SK-N-MC (cell line): ENCODE measurements at regions not wholly inside any gene's neighbourhood (a gene's known extent, or its start where the extent isn't known, plus 50 kb on each side); places are given as distances from the start of the nearest gene placed in this dataset.
A peak's percentile ranks its signal among the peaks of the same experiment; 100 is the strongest.
"Not testable (repeated sequence)": the region's sequence is repeated elsewhere in the genome, so short reads cannot be mapped to it uniquely, and the experiment has no call there.

ENCODE experiments used
- DNase-seq: peaks from one replicate; pipeline ENCODE4 v3.0.0-alpha.2; 2011; ENCODE audit warnings: low read depth, low spot score
- H3K27ac ChIP-seq: fragments of 200-600 bp; sonication (generic); 2 replicates; pipeline ENCODE4 v1.5.1; 2016; ENCODE audit warnings: mixed run types
- H3K36me3 ChIP-seq: fragments of 200-600 bp; sonication (generic); 2 replicates; pipeline ENCODE4 v1.6.1; 2017; ENCODE audit warnings: antibody characterized with exemption, low read length, mixed read lengths; ENCODE audit not compliant: insufficient read depth
- H3K4me3 ChIP-seq: fragments of 200-600 bp; sonication (generic); 2 replicates; pipeline ENCODE4 v1.5.1; 2016
- H3K9ac ChIP-seq: fragments of 200-600 bp; sonication (generic); 2 replicates; pipeline ENCODE4 v1.8.0; 2017; ENCODE audit warnings: mixed run types, mixed read lengths; ENCODE audit not compliant: insufficient read length
- H3K9me3 ChIP-seq: fragments of 200-600 bp; sonication (generic); 2 replicates; pipeline ENCODE4 v1.6.1; 2017; ENCODE audit warnings: low read depth, mild to moderate bottlenecking, antibody characterized with exemption, low read length, moderate library complexity, mixed read lengths
- EZH2 ChIP-seq: fragments of 200-600 bp; sonication (generic); IDR thresholded peaks from one replicate; pipeline ENCODE4 v1.6.1; 2017; ENCODE audit warnings: antibody characterized with exemption
- FOXP2 ChIP-seq: optimal IDR thresholded peaks from 2 replicates; pipeline ENCODE3; 2011; ENCODE audit warnings: mild to moderate bottlenecking, moderate library complexity; ENCODE audit not compliant: insufficient read depth; ENCODE audit errors: extremely low read length, control extremely low read depth
- POLR2AphosphoS5 ChIP-seq: IDR thresholded peaks from 2 replicates; pipeline ENCODE4 v1.6.1; 2012; ENCODE audit warnings: mild to moderate bottlenecking, low read depth, low read length, borderline replicate concordance

DNA sequence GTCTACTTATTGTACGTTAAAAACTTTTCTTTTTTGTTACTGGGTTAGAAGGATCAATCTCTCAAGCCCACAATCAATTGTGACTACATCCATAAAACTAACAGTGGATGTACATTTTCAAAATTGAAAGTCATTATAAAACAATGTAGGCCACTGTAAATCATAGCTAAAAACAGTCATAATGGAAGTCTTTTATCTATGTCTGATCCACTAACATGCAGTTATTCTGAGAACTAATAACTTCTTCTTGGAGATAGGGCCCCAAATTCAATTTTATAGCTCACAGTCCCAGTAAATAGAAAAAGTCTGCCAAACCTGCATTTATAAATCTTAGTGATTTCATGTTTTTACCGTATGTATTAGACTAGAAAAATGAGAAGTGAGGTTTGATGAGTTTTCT lies 187.3 kb upstream of the MMS22L start:
- peak overlapping the region; percentile 79 for H3K9ac ChIP-seq
- peak overlapping the region; percentile 26 for H3K4me3 ChIP-seq
- H3K36me3 ChIP-seq, result peaks cover 8% of the 10 kb centered on the region
- no peaks in the 10 kb centered on the region for H3K9me3 ChIP-seq
- DNase-seq, result no peak
- H3K27ac ChIP-seq, result peak overlapping the region; percentile 100
- TF ChIP-seq FOXP2 (no peak), EZH2 (no peak), POLR2AphosphoS5 (no peak)

DNA sequence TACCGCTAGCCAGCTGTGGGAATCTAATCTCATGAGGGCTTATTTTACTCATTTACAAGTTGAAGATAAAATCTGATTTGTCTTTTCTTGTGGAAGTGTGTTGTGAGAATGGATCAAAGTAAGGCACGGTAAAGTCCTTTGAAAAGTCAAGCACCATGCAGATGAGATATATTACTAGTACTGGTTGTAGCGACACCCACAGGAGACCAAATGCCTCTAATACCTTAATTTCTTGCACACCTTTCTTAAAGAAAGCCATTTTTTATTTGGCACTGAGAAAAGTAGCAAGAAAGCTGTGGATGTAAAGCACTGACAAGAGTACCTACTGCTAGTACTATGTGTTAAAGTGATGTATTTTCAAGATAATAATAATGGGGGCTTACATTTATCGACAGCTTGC lies 191.0 kb upstream of the MMS22L start:
- no peak for TF ChIP-seq POLR2AphosphoS5
- peak overlapping the region; percentile 38 for H3K27ac ChIP-seq
- peaks cover 10% of the 10 kb centered on the region for H3K9me3 ChIP-seq

GRCh38 chr6:97497713-97498331 lies 214.8 kb upstream of the MMS22L start:
- Histone ChIP-seq H3K9me3 (no peaks in the 10 kb centered on the region), H3K9ac (no peak overlapping the region), H3K27ac (peak overlapping the region; percentile 86), H3K4me3 (no peak overlapping the region), H3K36me3 (no peaks in the 10 kb centered on the region)
- TF ChIP-seq EZH2 (no peak), POLR2AphosphoS5 (no peak)
- peak; percentile 72 for DNase-seq

More for the DNA sequence above, 191.0 kb upstream of the MMS22L start:
- DNase-seq, result no peak
- peaks cover 9% of the 10 kb centered on the region for H3K36me3 ChIP-seq
- no peak overlapping the region for H3K9ac ChIP-seq
- no peak overlapping the region for H3K4me3 ChIP-seq

GRCh38 chr6:97501853-97502252 lies 218.8 kb upstream of the MMS22L start:
- Histone ChIP-seq H3K9me3 (no peaks in the 10 kb centered on the region), H3K36me3 (no peaks in the 10 kb centered on the region), H3K4me3 (no peak overlapping the region), H3K9ac (no peak overlapping the region), H3K27ac (peak overlapping the region; percentile 20; the same call in 1 of the 2 replicates)
- TF ChIP-seq EZH2 (no peak), POLR2AphosphoS5 (no peak), FOXP2 (no peak)
- no peak for DNase-seq

DNA sequence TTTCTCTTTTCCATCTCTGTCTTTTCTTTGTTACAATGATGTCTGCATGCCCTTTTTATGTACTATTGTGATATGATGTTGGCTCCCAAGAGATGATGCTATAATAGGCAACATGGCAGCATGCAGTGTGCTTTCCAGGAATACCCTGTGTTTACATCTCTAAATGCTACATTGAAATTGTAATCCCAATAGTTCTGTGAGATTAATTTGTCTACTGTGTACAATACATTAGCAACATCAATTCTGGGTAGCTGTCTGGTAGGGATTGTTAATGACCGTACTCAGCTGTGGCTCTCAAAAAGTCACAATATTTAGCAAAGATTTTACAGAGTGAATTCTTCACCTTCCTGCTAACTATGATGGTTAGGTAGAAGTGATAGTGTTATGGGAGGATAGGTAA lies 225.6 kb upstream of the MMS22L start:
- no peaks in the 10 kb centered on the region for H3K36me3 ChIP-seq
- no peak for TF ChIP-seq EZH2
- no peak for TF ChIP-seq POLR2AphosphoS5
- no peak overlapping the region for H3K9ac ChIP-seq
- no peak overlapping the region for H3K4me3 ChIP-seq
- no peak overlapping the region for H3K27ac ChIP-seq
- 0 out of 2 replicates have a peak, but pooled peaks cover 4% of the 10 kb centered on the region for H3K9me3 ChIP-seq
- DNase-seq, result no peak

- H3K36me3 ChIP-seq, H3K4me3 ChIP-seq, DNase-seq, H3K27ac ChIP-seq, H3K9ac ChIP-seq, H3K9me3 ChIP-seq: not testable (repeated sequence)
Observed at GRCh38 chr6:97513260-97513659, 230.2 kb upstream of the MMS22L start.

GRCh38 chr6:97524811-97525210 lies 241.8 kb upstream of the MMS22L start:
- TF ChIP-seq POLR2AphosphoS5 (peak; percentile 33; the same call in 1 of the 2 replicates), FOXP2 (no peak)
- H3K4me3 ChIP-seq, result peak overlapping the region; percentile 54
- H3K27ac ChIP-seq, result peak overlapping the region; percentile 56; the same call in 1 of the 2 replicates
- H3K9ac ChIP-seq, result peak overlapping the region; percentile 16
- no peaks in the 10 kb centered on the region for H3K36me3 ChIP-seq
- H3K9me3 ChIP-seq, result no peaks in the 10 kb centered on the region; the same call in 1 of the 2 replicates
- DNase-seq, result peak; percentile 44

DNA sequence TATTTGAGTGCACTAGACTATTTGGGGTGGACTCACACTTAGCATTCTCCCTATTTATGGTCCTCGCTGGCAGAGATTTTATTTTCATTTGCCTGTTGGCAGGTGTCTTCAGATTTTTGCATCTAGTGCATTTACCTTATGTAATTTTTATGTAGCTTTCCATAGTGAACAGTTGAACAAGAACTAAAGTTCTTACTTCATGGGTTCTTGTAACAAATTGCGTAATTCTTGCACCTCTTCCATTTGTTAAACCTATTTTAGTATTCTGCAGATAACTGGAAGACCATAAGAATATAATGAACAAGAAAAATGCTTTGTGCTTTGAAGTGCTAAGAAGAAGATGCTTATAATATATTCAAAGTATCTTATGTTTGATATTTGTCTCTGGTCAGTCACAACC lies 252.8 kb upstream of the MMS22L start:
- Histone ChIP-seq H3K36me3 (no peaks in the 10 kb centered on the region), H3K9me3 (no peaks in the 10 kb centered on the region), H3K4me3 (no peak overlapping the region), H3K9ac (no peak overlapping the region), H3K27ac (no peak overlapping the region)
- TF ChIP-seq POLR2AphosphoS5, result no peak
- TF ChIP-seq FOXP2, result no peak
- TF ChIP-seq EZH2, result no peak
- DNase-seq, result no peak

DNA sequence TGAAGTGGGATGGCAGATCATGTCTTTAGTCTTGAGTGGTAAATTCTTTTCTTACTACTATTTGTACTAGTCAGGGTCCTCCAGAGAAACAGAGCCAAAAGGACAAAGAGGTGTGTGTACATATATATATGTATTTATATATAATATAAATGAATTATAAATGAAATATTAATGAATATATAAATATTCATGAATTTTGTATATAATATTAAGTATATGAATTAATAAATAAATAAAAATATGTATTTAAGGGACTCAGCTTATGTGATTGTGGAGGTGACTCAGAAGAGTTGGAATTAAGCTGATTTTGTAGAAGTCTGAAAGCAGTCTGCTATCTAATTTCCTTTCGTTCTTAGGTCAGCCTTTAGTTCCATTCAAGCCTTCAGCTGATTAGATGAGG lies 265.3 kb upstream of the MMS22L start:
- H3K4me3 ChIP-seq, result no peak overlapping the region
- peaks cover 4% of the 10 kb centered on the region; the same call in 1 of the 2 replicates for H3K9me3 ChIP-seq
- H3K36me3 ChIP-seq, result no peaks in the 10 kb centered on the region
- H3K27ac ChIP-seq, result no peak overlapping the region
- no peak for DNase-seq
- H3K9ac ChIP-seq, result no peak overlapping the region
- no peak for TF ChIP-seq POLR2AphosphoS5
- no peak for TF ChIP-seq EZH2
- no peak for TF ChIP-seq FOXP2
